ENCODE measurements at regions not wholly inside any gene's neighbourhood (a gene's known extent, or its start where the extent isn't known, plus 50 kb on each side); places are given as distances from the start of the nearest gene placed in this dataset.

- no peak for TF ChIP-seq CTCF (IDR thresholded peaks at IDR 0.05; ENCODE audit: borderline replicate concordance)
- intact Hi-C loops (cut with micrococcal nuclease): no loop called here
- no peaks in the 10 kb centered on the region for H3K36me3 ChIP-seq
- no peak overlapping the region for H3K27ac ChIP-seq (replicated peaks)
- no peaks in the 10 kb centered on the region for H3K9me3 ChIP-seq (replicated peaks)
- peaks cover 53% of the 10 kb centered on the region for H3K27me3 ChIP-seq (ENCODE audit: low read depth)
- H3K4me3 ChIP-seq: no peak overlapping the region
- no peak for DNase-seq
- H3K4me1 ChIP-seq: no peaks in the 10 kb centered on the region
These were observed 226.1 kb downstream of the ANKRD30B start for GRCh38 chr18:14974088-14974487.

GRCh38 chr18:14974576-14974975, 226.6 kb downstream of the ANKRD30B start:
- Histone ChIP-seq H3K9me3 (replicated peaks) (no peaks in the 10 kb centered on the region), H3K27ac (replicated peaks) (no peak overlapping the region), H3K4me3 (no peak overlapping the region), H3K36me3 (no peaks in the 10 kb centered on the region), H3K27me3 (ENCODE audit: low read depth) (peaks cover 57% of the 10 kb centered on the region), H3K4me1 (no peaks in the 10 kb centered on the region)
- no peak for DNase-seq
- intact Hi-C loops (cut with micrococcal nuclease): no loop called here
- TF ChIP-seq CTCF (IDR thresholded peaks at IDR 0.05; ENCODE audit: borderline replicate concordance): no peak

- intact Hi-C loops (cut with micrococcal nuclease): no loop called here
- H3K27ac ChIP-seq (replicated peaks): no peak overlapping the region
- no peaks in the 10 kb centered on the region for H3K4me1 ChIP-seq
- no peak for TF ChIP-seq CTCF (IDR thresholded peaks at IDR 0.05; ENCODE audit: borderline replicate concordance)
- H3K36me3 ChIP-seq: no peaks in the 10 kb centered on the region
- no peak for DNase-seq
- no peak overlapping the region for H3K4me3 ChIP-seq
- H3K9me3 ChIP-seq (replicated peaks): no peaks in the 10 kb centered on the region
- H3K27me3 ChIP-seq (ENCODE audit: low read depth): peaks cover 56% of the 10 kb centered on the region
These were observed 227.5 kb downstream of the ANKRD30B start for GRCh38 chr18:14975431-14975830.

GRCh38 chr18:14976736-14977430, 228.9 kb downstream of the ANKRD30B start:
- H3K4me1 ChIP-seq: no peaks in the 10 kb centered on the region
- no peaks in the 10 kb centered on the region for H3K9me3 ChIP-seq (replicated peaks)
- H3K4me3 ChIP-seq: no peak overlapping the region
- TF ChIP-seq CTCF (IDR thresholded peaks at IDR 0.05; ENCODE audit: borderline replicate concordance): no peak
- DNase-seq: no peak
- intact Hi-C loops (cut with micrococcal nuclease): no loop called here
- peaks cover 59% of the 10 kb centered on the region for H3K27me3 ChIP-seq (ENCODE audit: low read depth)
- H3K36me3 ChIP-seq: no peaks in the 10 kb centered on the region
- H3K27ac ChIP-seq (replicated peaks): no peak overlapping the region

- intact Hi-C loops (cut with micrococcal nuclease): no loop called here
- H3K27ac ChIP-seq (replicated peaks): no peak overlapping the region
- peaks cover 54% of the 10 kb centered on the region for H3K27me3 ChIP-seq (ENCODE audit: low read depth)
- H3K4me1 ChIP-seq: no peaks in the 10 kb centered on the region
- DNase-seq: no peak
- H3K4me3 ChIP-seq: no peak overlapping the region
- H3K9me3 ChIP-seq (replicated peaks): no peaks in the 10 kb centered on the region
- H3K36me3 ChIP-seq: no peaks in the 10 kb centered on the region
- TF ChIP-seq CTCF (IDR thresholded peaks at IDR 0.05; ENCODE audit: borderline replicate concordance): no peak
These were observed 230.2 kb downstream of the ANKRD30B start for GRCh38 chr18:14978191-14978590.
